ENCODE measurements at regions not wholly inside any gene's neighbourhood (a gene's known extent, or its start where the extent isn't known, plus 50 kb on each side); places are given as distances from the start of the nearest gene placed in this dataset.

GRCh38 chr12:65672441-65672840, 151.8 kb upstream of the HMGA2 start:
- TF ChIP-seq, protein P1, sequence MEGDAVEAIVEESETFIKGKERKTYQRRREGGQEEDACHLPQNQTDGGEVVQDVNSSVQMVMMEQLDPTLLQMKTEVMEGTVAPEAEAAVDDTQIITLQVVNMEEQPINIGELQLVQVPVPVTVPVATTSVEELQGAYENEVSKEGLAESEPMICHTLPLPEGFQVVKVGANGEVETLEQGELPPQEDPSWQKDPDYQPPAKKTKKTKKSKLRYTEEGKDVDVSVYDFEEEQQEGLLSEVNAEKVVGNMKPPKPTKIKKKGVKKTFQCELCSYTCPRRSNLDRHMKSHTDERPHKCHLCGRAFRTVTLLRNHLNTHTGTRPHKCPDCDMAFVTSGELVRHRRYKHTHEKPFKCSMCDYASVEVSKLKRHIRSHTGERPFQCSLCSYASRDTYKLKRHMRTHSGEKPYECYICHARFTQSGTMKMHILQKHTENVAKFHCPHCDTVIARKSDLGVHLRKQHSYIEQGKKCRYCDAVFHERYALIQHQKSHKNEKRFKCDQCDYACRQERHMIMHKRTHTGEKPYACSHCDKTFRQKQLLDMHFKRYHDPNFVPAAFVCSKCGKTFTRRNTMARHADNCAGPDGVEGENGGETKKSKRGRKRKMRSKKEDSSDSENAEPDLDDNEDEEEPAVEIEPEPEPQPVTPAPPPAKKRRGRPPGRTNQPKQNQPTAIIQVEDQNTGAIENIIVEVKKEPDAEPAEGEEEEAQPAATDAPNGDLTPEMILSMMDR (IDR thresholded peaks at IDR 0.05) = no peak
- no peak for TF ChIP-seq POLR2A (IDR thresholded peaks at IDR 0.05)
